ENCODE measurements at regions not wholly inside any gene's neighbourhood (a gene's known extent, or its start where the extent isn't known, plus 50 kb on each side); places are given as distances from the start of the nearest gene placed in this dataset.

DNA sequence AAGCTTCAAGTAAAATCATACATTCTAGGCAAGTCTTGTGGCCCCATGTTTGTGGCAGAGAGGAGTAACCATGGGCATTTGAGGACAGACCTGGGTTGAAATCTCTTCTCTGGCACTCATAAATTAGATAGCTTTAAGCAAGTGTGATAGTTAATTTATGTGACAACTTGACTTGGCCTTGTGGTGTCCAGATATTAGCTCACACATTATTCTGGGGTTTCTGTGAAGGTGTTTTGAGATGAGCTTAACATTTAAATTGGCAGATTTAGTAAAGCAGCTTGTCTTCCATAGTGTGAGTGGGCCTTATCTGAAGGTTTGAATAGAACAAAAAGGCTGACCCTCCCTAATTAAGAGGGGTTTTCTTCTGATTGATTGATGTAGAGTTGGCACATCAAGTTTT lies 161.4 kb upstream of the SPRY2 start:
- no peak overlapping the region for H3K4me3 ChIP-seq (ENCODE audit: control insufficient read depth, low read depth, low read length)
- no peak for DNase-seq (ENCODE audit: low read depth)
- TF ChIP-seq, protein P1, sequence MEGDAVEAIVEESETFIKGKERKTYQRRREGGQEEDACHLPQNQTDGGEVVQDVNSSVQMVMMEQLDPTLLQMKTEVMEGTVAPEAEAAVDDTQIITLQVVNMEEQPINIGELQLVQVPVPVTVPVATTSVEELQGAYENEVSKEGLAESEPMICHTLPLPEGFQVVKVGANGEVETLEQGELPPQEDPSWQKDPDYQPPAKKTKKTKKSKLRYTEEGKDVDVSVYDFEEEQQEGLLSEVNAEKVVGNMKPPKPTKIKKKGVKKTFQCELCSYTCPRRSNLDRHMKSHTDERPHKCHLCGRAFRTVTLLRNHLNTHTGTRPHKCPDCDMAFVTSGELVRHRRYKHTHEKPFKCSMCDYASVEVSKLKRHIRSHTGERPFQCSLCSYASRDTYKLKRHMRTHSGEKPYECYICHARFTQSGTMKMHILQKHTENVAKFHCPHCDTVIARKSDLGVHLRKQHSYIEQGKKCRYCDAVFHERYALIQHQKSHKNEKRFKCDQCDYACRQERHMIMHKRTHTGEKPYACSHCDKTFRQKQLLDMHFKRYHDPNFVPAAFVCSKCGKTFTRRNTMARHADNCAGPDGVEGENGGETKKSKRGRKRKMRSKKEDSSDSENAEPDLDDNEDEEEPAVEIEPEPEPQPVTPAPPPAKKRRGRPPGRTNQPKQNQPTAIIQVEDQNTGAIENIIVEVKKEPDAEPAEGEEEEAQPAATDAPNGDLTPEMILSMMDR (conservative IDR thresholded peaks at IDR 0.05; ENCODE audit: control insufficient read depth, insufficient read depth, low read depth, low read length): no peak

DNA sequence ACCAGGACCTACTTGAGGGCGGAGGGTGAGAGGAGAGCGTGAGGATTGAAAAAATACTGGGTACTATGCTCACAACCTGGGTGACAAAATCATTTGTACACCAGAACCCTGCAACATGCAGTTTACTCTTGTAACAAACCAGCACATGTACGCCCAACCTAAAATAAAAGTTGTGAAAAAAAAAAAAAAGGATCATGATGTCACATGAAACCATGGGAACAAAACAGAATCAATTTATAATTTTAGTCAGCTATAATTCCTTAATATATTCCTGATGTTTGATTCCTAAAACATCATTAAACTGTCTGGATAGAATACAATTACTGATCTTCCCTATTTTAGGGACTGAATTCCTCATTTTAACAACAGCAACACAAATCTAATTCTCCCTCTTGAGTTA lies 160.6 kb upstream of the SPRY2 start:
- TF ChIP-seq, protein P1 (conservative IDR thresholded peaks at IDR 0.05; ENCODE audit: control insufficient read depth, insufficient read depth, low read depth, low read length): no peak
- no peak for DNase-seq (ENCODE audit: low read depth)
- no peak overlapping the region for H3K4me3 ChIP-seq (ENCODE audit: control insufficient read depth, low read depth, low read length)

DNA sequence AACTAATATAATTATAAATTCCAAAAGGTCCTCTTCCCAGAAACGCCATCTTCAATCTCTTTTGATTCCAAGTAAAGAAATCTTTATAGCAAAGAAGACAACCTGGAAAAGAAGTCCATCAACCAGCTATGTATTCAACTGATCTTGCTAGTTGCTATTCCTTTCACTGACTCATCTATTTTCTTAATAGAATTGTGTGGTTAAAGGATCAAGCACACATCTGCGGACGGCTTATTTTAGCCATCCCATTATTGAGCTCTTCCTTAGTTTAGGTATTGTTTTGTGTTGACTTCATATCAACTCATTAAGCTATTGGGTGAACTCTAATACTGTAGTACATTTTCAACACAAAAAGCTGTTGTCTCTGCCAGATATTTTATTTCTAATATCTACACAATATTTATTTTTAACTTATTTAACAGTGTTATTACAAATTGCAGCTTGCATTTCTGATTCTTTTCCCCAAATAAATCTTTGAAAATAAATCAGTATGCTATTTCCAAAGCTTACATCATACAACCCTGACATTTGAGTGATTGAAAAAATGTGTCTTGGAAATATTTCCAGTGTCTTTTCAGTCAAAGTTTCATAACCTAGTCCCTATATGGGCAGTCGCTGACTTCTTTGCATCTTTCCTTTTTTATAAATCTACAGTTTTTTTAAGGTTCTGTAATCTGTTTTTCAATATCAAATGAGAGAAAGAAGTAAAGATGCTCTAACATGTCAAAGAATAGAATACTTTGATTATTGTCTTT lies 158.8 kb upstream of the SPRY2 start:
- DNase-seq (ENCODE audit: low read depth): peak; percentile 35
- no peak overlapping the region for H3K4me3 ChIP-seq (ENCODE audit: control insufficient read depth, low read depth, low read length)
- TF ChIP-seq, protein P1 (conservative IDR thresholded peaks at IDR 0.05; ENCODE audit: control insufficient read depth, insufficient read depth, low read depth, low read length): no peak

DNA sequence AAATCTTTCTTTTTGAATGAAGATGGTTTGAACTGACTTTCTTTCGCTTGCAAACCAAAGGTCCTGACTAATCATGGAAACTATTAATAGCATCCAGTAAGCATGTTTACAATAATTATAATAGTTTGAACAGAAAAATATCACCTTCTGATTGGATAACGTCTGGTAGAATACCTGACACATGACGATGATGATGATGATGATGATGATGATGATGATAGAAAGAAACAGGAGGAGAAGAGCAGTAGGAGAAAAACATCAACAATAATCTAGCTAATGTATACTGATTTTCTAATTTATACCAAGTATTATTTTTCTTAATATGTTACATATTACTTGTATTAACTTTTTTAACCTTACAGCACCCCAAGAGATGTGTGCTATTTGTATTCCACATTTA lies 157.5 kb upstream of the SPRY2 start:
- no peak overlapping the region for H3K4me3 ChIP-seq (ENCODE audit: control insufficient read depth, low read depth, low read length)
- TF ChIP-seq, protein P1 (conservative IDR thresholded peaks at IDR 0.05; ENCODE audit: control insufficient read depth, insufficient read depth, low read depth, low read length): no peak
- DNase-seq (ENCODE audit: low read depth): no peak

DNA sequence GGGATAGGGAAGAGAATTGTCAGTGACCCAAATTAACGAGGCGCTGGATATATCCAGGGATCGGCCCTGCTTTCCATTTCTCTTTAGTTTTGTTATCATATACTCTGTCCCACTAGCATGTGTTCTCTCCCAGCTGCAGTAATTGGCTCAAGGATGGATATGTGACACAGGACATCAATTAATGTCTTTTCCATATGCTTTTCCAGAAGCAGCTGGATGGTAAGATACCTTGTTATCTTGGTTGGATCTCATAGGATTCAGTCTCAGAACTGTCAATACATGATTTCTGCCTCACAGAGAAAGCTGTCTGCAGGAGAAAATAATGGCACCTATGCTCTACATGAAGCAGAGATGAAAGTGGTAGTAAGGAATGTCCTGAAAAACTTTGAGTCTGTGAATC lies 157.1 kb upstream of the SPRY2 start:
- TF ChIP-seq, protein P1 (conservative IDR thresholded peaks at IDR 0.05; ENCODE audit: control insufficient read depth, insufficient read depth, low read depth, low read length): no peak
- no peak overlapping the region for H3K4me3 ChIP-seq (ENCODE audit: control insufficient read depth, low read depth, low read length)
- no peak for DNase-seq (ENCODE audit: low read depth)

DNA sequence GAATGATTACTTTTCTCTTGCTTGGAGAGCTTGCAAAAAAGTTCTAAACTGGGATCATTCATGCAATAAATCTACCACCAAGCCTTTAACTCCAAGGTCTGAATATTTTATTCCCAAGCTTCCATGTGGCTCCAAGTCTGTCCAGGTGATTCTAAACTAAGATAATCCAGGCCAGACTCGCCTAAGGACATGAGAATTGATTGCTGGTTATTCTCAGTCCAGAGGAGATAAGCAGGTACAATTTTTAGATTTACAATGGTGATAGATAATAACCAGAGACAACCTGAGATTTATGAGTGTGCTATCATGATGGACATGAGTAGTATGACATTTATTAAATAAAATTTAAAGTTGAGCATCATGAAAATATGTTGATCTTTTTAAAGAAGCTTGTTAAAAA lies 156.5 kb upstream of the SPRY2 start:
- TF ChIP-seq, protein P1 (conservative IDR thresholded peaks at IDR 0.05; ENCODE audit: control insufficient read depth, insufficient read depth, low read depth, low read length): no peak
- no peak overlapping the region for H3K4me3 ChIP-seq (ENCODE audit: control insufficient read depth, low read depth, low read length)
- no peak for DNase-seq (ENCODE audit: low read depth)

All from fibroblast of mammary gland (primary cell).